ENCODE measurements at regions not wholly inside any gene's neighbourhood (a gene's known extent, or its start where the extent isn't known, plus 50 kb on each side); places are given as distances from the start of the nearest gene placed in this dataset.
"Not testable (repeated sequence)": the region's sequence is repeated elsewhere in the genome, so short reads cannot be mapped to it uniquely, and the experiment has no call there.

DNA sequence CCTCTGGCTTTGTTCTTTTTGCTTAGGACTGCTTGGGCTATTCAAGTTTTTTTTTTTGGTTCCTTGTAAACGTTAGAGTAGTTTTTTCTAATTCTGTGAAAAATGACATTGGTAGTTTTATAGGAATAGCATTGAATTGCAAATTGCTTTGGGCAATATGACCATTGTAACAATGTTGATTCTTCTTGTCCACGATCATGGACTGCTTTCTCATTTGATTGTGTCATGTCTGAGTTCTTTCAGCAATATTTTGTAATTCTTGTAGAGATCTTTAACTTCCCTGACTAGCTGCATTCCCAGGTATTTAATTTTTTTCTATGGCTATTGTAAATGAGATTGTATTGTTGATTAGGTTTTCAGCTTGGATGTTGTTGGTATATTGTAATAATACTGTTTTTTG lies 286.2 kb upstream of the C1QTNF3 start:
- not testable (repeated sequence) for DNase-seq

DNA sequence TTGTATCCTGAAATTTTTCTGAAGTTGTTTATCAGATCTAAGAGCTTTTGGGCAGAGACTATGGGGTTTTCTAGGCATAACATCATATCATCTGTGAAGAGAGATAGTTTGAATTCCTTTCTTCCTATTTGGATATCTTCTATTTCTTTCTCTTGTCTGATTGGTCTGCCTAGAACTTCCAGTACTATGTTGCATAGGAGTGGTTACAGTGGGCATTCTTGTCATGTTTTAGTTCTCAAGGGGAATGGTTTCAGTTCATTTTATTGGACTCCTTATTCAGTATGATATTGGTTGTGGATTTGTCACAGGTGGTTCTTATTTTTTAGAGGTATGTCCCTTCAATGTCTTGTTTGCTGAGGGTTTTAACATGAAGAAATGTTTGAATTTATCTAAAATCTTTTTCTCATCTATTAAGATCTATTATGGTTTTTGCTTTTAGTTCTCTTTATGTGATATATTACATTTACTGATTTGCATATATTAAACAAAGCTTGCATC lies 286.6 kb upstream of the C1QTNF3 start:
- not testable (repeated sequence) for DNase-seq

DNA sequence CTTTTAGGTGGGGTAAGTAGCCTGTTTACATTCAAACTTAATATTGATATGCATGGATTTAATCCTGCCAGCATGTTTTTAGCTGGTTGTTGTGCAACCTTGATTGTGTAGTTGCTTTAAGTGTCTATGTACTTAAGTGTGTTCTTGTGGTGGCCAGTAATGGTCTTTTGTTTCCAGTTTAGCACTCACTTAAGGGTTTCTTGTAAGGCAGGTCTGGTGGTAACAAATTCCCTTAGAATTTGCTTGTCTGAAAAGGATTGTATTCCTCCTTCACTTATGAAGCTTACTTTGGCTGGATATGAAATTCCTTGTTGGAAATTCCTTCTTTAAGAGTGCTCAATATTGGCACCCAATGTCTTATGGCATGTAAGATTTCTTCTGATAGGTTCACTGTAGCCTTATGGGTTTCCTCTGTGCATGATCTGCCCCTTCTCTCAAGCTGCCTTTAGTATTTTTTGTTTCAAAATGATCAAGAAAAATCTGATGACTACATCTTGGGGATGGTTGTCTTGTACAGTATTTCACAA lies 289.0 kb upstream of the C1QTNF3 start:
- not testable (repeated sequence) for DNase-seq

DNA sequence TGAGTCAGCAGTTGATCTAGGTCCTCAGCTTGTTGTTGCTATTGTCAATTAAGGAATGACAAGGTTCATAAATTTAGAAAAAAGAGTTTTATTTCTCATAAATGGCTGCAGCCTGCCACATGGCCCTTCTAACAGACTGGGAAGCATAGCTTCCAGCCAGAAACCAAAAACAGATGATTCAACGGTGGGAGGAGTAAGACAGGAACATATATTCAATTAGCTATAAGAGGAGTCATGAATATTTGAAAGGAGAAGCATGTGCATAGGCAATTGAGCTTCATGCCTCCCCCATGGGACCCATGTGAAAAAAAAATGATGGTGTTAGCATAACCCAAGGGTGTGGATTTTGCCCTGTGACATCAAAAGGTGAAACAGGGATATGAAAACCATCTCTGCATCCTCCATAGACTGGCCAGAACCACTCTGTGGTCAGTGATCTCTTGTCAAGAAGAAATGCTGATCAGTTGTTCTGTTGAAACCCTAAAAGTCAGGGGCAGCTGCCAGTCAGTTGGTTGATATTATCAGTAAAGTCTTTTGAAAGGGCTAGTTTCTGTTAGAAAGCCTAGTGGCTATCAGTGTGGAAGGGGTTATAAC lies 296.5 kb upstream of the C1QTNF3 start:
- not testable (repeated sequence) for DNase-seq

DNA sequence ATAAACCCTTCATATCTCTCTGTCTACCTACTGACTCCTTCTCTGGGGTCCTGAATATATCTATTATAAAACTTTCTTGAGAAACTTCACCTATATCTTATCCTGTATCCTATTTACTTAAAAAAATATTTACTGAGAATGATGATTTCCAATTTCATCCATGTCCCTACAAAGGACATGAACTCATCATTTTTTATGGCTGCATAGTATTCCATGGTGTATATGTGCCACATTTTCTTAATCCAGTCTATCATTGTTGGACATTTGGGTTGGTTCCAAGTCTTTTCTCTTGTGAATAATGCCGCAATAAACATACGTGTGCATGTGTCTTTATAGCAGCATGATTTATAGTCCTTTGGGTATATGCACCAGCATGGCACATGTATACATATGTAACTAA lies 301.7 kb upstream of the RAI14 start:
- DNase-seq, result not testable (repeated sequence)

DNA sequence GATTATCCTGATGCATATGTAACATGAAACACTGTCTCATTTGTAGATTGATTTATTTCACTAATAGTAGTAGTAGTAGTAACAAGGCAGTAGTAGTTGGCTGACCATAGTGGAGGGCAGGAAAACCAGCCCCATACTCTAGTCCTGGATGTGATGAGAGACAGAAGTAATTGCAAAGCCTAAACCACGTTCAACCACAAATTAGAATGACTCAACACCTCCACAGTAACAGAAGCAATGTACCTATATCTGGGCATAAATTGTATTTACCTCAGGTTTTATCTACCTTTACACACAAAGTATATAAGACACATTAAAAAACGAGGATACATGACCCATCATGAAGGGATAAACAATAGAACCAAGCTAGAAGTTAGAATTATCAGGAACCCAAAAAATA lies 284.7 kb upstream of the RAI14 start:
- DNase-seq, result not testable (repeated sequence)

DNA sequence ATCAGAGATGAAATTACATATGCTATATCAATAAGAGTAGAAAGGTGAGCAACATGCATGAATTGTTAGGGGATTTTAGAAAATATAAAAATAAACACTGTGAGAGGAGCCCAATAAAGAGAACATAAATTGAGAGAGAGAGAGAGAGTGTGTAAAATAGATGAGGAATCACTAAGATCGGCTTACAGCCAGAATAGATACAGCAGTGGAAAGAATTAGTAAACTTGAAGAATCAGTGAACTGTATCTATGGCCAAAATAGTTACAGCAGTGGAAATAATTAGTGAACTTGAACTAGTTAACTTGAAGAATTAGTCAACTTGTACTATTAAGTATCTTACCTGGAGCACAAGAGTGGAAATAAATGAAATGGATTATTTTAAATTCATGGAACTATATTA lies 284.3 kb upstream of the RAI14 start:
- not testable (repeated sequence) for DNase-seq

DNA sequence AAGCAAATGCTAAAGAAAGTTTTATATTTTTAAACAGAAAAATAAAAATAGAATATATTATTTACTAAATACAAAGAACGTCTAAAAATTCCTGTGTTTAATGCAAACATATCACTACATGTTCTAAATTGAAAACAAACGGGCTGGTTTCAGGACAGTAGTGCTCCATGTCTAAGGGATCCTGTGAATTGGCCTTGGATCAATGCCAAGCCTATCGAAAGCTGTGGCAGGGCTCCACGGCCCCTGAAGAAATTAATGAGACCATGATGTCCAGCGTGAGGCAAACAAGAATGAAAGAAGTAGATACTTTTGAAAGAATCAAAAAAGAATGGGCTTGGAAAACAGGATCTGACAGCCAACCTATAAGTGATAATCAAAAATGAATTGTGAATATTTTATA lies 283.4 kb upstream of the RAI14 start:
- not testable (repeated sequence) for DNase-seq

DNA sequence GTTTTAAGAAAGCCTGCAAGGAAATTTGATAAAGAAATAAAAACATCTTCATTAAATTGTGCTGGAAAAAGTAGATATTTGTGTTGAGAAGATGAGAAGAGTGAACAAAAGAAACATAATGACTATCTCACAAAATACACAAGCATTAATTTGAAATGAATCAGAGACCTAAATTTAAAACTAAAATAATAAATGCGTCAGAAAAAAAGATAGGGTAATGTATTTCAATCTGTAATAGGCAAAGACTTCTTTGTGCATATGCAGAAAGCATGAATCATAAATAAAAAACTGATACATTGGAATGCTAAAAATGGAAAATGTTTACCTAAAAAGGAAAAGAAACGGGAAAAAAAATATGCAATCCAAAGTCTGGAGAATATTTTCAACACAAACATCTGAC lies 278.5 kb upstream of the RAI14 start:
- not testable (repeated sequence) for DNase-seq

DNA sequence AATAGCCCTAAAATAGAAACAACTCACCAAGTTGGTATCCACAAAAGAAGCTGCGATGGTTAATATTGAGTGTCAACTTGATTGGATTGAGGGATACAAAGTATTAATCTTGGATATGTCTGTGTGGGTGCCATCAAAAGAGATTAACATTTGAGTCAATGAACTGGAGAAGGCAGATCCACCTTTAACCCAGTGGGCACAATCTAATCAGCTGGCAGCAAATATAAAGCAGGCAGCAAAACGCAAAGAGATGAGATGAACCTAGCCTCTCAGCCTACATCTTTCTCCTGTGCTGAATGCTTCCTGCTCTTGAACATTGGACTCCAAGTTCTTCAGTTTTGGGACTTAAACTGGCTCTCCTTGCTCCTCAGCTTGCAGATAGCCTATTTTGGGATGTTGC lies 277.6 kb upstream of the RAI14 start:
- DNase-seq, result not testable (repeated sequence)

DNA sequence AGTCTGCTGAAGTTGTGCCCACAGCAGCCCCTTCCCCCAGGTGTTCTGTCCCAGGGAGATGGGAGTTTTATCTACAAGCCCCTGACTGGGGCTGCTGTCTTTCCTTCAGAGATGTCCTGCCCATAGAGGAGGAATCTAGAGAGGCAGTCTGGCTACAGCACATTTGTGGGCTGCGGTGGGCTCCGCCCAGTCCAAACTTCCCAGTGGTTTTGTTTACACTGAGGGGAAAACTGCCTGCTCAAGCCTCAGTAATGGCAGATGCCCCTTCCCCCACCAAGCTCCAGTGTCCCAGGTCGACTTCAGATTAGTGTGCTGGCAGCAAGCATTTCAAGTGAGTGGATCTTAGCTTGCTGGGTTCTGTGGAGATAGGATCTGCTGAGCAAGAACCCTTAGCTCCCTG lies 267.4 kb upstream of the RAI14 start:
- not testable (repeated sequence) for DNase-seq

DNA sequence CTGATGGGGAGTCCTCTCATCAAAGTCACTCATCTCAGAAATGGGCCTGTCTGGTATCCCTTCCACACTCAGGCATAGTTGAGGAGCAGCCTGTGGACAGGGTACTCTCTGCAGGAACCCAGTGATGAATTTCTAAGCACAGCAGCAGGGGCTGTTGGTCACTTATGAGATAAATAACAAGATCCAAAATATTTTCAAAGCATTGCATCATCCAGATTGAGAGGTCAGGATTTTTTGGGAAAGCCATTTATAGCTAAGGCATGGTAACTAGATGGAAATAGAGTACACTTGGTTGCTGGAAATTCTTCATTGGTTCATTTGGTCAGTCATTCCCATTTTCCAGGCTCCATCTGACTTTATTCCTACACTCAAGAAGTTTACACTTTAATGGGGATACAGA lies 246.8 kb upstream of the RAI14 start:
- no peak for DNase-seq

DNA sequence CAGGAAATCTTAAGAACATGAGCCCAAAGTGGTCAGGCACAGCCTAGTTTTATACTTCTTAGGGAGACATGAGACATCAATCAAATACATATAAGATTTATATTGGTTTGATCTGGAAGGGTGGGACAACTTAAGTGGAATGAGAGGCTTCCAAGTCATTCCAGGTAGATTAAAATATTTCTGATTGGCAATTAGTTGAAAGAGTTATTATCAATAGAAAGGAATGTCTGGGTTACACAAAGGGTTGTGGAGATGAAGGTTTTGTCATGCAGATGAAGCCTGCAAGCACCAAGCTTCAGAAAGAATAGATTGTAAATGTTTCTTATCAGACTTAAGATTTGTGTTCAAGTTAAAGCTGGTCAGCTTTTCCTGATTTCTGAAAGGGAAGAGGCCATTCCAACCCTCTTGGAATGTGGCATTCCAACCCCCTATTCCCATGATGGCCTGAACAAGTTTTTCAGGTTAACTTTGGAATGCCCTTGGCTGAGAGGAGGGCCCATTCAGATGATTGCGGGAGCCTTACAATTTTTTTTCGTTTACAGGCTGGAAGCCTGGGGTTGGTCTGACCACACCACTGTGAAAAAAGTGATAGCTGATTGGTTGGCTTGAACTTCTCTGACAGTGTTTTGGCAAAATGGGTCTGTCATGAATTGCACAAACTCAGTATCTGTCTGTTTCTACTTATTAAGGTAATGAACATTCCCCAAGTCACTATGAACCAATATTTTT lies 245.6 kb upstream of the RAI14 start:
- no peak for DNase-seq

DNA sequence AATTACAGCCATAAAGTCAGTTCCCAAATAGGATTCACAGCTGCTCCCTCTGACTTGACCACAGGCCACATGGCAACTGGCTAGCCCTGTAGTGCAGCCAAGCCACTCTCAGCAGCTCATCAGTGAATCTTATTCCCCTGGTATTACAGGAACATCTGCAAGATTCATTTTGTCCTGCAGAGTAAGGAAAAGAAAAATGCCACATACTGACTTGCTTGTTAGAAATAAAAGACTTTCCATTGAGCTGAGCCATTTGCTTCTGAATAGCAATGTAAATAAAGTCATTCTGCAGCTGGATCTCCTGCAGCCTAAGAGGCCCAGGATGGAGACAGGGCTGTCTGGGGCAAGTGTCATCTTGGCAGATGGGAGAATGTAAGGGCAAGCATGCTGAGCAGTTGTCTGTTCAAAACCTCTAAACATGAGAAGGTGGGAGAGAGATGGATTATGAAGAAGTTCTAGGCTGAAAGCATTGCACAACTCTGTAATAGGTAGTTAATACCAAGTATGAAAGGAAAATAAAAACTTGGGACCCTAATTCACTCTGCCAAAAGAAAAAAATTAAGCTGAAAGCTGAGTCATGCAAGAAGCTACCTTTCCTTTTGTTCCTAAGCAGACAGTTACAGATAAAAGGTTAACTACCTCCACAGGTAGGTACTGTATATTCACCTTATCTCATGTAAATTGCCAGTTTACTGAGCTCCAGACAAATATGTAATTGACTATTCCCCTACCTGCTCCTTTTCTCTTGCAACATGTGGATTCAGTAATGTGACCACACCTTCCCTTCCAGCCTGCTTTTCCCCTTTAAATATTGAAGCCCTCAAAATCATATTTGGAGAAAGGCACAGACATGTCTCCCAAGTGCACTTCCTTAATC lies 244.4 kb upstream of the RAI14 start:
- no peak for DNase-seq

DNA sequence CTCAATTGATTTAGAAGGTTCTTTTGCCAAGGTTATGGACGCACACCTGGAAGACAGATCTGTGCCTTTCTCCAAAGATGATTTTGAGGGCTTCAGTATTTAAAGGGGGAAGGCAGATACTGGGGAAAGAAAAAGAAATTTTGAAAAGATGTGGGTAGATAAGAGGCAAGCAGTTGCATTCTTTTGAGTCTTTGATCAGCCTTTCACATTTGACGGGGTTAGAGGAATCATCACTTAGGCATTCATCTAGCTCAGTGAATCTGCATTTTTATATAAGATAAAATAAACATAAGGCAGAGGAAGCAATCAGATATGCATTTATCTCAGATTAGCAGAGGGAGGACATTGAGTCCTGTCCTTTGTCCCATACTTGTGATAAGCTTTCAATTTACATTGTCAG lies 243.4 kb upstream of the RAI14 start:
- no peak for DNase-seq

DNA sequence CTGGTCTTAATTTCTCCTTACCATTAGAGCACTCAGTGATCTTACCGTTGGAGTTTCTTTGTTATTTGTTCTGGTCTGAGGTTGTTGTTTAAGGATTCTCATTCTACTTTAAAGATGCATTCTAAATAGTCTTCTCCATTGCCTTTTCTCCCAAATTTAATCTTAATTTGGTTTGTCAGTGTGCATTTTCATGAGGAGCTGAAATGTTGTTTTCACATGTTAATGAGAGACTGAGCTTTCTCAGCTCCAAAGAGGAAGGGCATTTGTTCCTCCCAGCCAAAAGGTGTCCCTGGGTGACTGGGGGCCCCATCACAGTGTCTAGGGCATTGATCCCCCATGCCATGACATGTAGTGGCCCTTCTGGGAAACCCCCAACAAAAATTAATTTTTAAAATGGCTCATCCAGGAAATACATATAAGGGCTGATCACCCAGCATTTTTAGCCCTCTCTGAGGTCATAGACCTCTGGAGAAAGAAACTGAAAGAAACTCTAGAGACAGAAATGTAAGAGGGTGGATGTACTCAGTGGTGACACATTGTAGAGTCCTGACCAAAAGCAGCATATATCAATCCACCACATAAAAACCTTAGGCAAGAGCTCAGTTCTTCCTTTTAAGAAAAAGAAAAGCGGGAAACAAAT lies 240.4 kb upstream of the RAI14 start:
- no peak for DNase-seq

DNA sequence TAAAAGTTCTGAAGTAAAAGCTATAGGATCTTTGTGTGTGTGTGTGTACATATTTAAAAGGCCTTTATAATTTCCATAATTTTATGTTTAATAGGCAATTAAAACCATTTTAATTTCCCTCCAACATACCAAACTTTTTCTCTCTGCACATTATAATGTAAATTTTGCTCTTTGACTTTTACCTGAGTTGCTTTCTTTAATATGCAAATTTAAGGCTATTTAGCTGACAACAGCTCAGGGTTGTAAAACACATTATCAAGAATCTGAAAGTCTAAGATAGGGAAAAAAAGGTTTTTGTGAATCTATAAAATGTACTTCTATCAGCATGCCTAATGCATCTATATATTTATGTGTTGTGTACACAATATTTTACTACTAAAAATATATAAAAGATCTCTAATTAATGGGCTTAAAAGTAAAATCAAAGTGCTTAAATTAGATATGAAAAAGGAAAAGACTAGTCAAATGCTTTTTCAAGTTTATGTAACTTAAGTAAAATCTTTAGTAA lies 239.6 kb upstream of the RAI14 start:
- DNase-seq, result no peak

DNA sequence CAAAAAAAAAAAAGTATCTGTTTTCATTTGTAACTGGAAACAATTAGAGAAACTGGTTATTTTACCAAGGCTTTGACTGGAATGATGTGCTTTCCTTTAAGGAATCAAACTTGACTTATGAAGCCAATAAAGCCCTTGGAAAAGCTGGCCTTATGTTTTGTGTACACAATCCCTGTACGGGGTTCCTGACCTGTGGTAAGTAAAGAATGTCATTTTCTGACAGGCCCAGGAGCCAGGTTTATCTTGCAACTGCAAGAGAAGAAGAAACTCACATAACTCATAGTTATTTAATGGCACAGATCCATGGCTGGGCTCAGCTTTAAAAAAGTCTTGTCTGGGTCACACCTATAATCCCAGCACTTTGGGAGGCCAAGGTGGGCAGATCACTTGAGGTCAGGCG lies 235.9 kb upstream of the RAI14 start:
- DNase-seq, result not testable (repeated sequence)

DNA sequence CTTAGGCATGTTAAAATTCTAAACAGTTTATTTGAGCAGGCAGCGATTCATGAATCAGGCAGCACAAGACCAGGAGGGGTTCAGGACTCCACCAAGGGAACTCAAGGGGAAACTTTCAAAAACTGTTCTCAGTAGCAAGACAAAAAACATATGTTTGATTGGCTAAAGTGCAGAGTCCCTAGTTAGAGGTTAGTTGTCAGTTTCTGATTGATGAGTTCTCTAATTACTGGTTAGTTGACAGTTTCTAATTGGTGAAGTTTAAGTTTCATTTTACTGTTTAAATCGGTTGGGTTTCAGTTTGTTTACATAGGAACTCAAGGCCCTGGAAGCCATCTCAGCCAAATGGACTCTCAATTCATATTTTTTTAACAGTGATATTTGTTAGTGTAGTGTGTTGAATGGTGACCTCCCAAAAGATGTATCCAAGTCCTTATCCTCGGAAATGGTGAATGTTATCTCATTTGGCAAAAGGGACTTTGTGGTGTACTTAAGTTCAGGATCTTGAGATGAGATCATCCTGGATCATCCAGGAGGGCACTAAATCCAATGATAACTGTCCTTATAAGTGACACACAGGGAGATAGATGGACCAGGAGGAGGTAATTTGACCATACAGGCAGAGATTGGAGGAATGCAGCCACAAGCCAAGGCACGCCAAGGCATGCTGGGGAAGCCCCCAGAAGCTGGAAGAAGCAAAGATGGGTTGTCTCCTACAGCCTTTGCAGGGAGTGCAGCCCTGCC lies 219.2 kb upstream of the RAI14 start:
- no peak for DNase-seq

DNA sequence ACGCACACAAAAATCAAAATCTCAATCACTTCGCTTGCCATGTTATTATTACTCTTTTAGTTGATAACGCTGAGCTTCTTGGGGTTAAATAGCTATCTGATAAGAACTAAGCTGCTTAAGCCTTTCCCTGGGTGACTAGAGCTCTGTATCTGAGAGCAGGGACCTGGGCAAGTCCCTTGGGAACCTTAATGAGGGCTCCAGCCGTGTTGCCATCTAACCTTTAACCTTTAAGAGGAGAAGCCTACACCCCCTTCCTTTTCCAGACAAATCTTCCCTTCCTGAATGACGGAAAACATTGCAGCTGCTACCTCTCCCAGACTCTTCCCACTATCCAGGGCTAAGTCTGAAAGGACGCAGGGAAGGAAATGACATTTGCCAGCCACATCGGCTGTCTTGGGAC lies 216.5 kb upstream of the RAI14 start:
- no peak for DNase-seq

DNA sequence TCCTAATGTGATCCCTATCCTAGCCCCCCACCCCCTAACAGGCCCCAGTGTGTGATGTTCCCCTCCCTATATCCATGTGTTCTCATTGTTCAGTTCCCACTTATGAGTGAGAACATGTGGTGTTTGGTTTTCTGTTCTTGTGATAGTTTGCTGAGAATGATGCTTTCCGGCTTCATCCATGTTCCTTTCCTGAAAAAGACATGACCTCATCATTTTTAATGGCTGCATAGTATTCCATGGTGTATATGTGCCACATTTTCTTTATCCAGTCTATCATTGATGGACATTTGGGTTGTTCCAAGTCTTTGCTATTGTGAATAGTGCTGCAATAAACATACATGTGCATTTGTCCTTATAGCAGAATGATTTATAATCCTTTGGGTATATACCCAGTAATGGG lies 214.4 kb upstream of the RAI14 start:
- not testable (repeated sequence) for DNase-seq

DNA sequence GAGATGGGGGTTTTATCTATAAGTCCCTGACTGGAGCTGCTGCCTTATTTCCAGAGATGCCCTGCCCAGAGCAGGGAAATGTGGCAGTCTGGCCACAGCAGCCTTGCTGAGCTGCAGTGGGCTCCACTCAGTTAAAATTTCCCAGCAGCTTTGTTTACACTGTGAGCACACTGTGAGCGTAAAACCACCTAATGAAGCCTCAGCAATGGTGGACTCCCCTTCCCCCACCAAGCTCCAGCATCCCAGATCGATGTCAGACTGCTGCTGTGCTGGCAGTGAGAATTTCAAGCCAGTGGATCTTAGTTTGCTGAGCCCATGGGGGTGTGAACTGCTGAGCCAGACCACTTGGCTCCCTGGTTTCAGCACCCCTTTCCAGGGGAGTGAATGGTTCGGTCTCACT lies 208.7 kb upstream of the RAI14 start:
- no peak for DNase-seq
